HFFc6 (cell line): ENCODE measurements at regions not wholly inside any gene's neighbourhood (a gene's known extent, or its start where the extent isn't known, plus 50 kb on each side); places are given as distances from the start of the nearest gene placed in this dataset.
"Not testable (repeated sequence)": the region's sequence is repeated elsewhere in the genome, so short reads cannot be mapped to it uniquely, and the experiment has no call there.

Experiments
- DNase-seq: peaks from one replicate; pipeline ENCODE4 v3.0.0-alpha.2; 2018
- H3K27ac Mint-ChIP-seq: 2 replicates; pipeline ENCODE4 v1.8.0; 2020; ENCODE audit warnings: mild to moderate bottlenecking, mixed read lengths
- H3K27me3 Mint-ChIP-seq: 2 replicates; pipeline ENCODE4 v1.8.0; 2021; ENCODE audit warnings: mild to moderate bottlenecking, moderate library complexity, mixed read lengths; ENCODE audit not compliant: insufficient read depth
- H3K36me3 Mint-ChIP-seq: 2 replicates; pipeline ENCODE4 v1.8.0; 2021; ENCODE audit warnings: low read depth, mixed read lengths
- H3K4me1 Mint-ChIP-seq: 2 replicates; pipeline ENCODE4 v1.8.0; 2020; ENCODE audit warnings: low read depth, mixed read lengths
- H3K4me3 Mint-ChIP-seq: 2 replicates; pipeline ENCODE4 v1.8.0; 2020; ENCODE audit warnings: mild to moderate bottlenecking, moderate library complexity, mixed read lengths
- H3K9me3 Mint-ChIP-seq: 2 replicates; pipeline ENCODE4 v1.8.0; 2020; ENCODE audit warnings: mild to moderate bottlenecking, mixed read lengths
- CTCF ChIP-seq: fragments of 200-600 bp; sonication (generic); IDR thresholded peaks from 2 replicates; pipeline ENCODE4 v1.5.0; 2021; ENCODE audit warnings: antibody characterized with exemption, mild to moderate bottlenecking

GRCh38 chr6:169974663-169975062, 223.2 kb downstream of the ERMARD start:
- Mint-ChIP-seq H3K27me3 (no peaks in the 10 kb centered on the region; the same call in none of the 2 replicates), H3K27ac (no peak overlapping the region), H3K4me3 (no peak overlapping the region), H3K4me1 (no peaks in the 10 kb centered on the region), H3K36me3 (peaks cover 8% of the 10 kb centered on the region; the same call in 1 of the 2 replicates), H3K9me3 (peaks cover 61% of the 10 kb centered on the region)
- no peak for DNase-seq
- no peak for TF ChIP-seq CTCF

GRCh38 chr6:169973588-169974467, 222.4 kb downstream of the ERMARD start:
- not testable (repeated sequence) for H3K27me3 Mint-ChIP-seq, H3K27ac Mint-ChIP-seq, H3K36me3 Mint-ChIP-seq, DNase-seq, H3K4me1 Mint-ChIP-seq, H3K4me3 Mint-ChIP-seq
- H3K9me3 Mint-ChIP-seq: peaks cover 60% of the 10 kb centered on the region

GRCh38 chr6:169972736-169973135, 221.3 kb downstream of the ERMARD start:
- Mint-ChIP-seq H3K27ac (no peak overlapping the region), H3K4me3 (no peak overlapping the region), H3K27me3 (no peaks in the 10 kb centered on the region; the same call in 1 of the 2 replicates), H3K36me3 (peaks cover 8% of the 10 kb centered on the region; the same call in 1 of the 2 replicates), H3K9me3 (peaks cover 61% of the 10 kb centered on the region), H3K4me1 (no peaks in the 10 kb centered on the region)
- DNase-seq: no peak
- no peak for TF ChIP-seq CTCF

GRCh38 chr6:169972101-169972651, 220.8 kb downstream of the ERMARD start:
- Mint-ChIP-seq H3K27me3 (no peaks in the 10 kb centered on the region), H3K4me1 (no peaks in the 10 kb centered on the region), H3K27ac (no peak overlapping the region), H3K4me3 (no peak overlapping the region), H3K36me3 (peaks cover 8% of the 10 kb centered on the region; the same call in 1 of the 2 replicates), H3K9me3 (peaks cover 59% of the 10 kb centered on the region)
- no peak for DNase-seq
- no peak for TF ChIP-seq CTCF

- no peaks in the 10 kb centered on the region; the same call in 1 of the 2 replicates for H3K27me3 Mint-ChIP-seq
- peaks cover 8% of the 10 kb centered on the region; the same call in 1 of the 2 replicates for H3K36me3 Mint-ChIP-seq
- H3K9me3 Mint-ChIP-seq: peaks cover 57% of the 10 kb centered on the region
- no peak for DNase-seq
- no peak overlapping the region for H3K27ac Mint-ChIP-seq
- TF ChIP-seq CTCF: no peak
- H3K4me1 Mint-ChIP-seq: no peaks in the 10 kb centered on the region
- no peak overlapping the region for H3K4me3 Mint-ChIP-seq
Measured at GRCh38 chr6:169971081-169971861, 219.8 kb downstream of the ERMARD start.
